Tibial artery (tissue), 4 donors: ENCODE measurements at regions not wholly inside any gene's neighbourhood (a gene's known extent, or its start where the extent isn't known, plus 50 kb on each side); places are given as distances from the start of the nearest gene placed in this dataset.
"Not testable (repeated sequence)": the region's sequence is repeated elsewhere in the genome, so short reads cannot be mapped to it uniquely, and the experiment has no call there.

Source experiments
- DNase-seq, 2 donors: peaks; one replicate each; pipeline ENCODE4 v3.0.0-alpha.2; 2019
- H3K27ac ChIP-seq, 2 donors: fragments of 200-600 bp; sonication (generic) in 1 of 2; 1 replicate in 1 of 2; 2 replicates in 1 of 2; pipeline ENCODE4 v1.5.1; 2018 to 2019; ENCODE audit warnings: mild to moderate bottlenecking in 1 of 2
- H3K27me3 ChIP-seq, 2 donors: fragments of 200-600 bp; sonication (generic) in 1 of 2; one replicate each; pipeline versions ENCODE4 v1.5.1 to v1.6.0; 2016 to 2019
- H3K36me3 ChIP-seq, 3 donors: fragments of 200-600 bp; sonication (generic) in 2 of 3; one replicate each; pipeline ENCODE4 v1.5.1; 2016 to 2019; ENCODE audit warnings: mild to moderate bottlenecking in 2 of 3
- H3K4me1 ChIP-seq, 4 donors: fragments of 200-600 bp; sonication (generic) in 2 of 4; 1 replicate in 3 of 4; 2 replicates in 1 of 4; pipeline ENCODE4 v1.5.1; 2016 to 2019
- H3K4me3 ChIP-seq, 2 donors: fragments of 200-600 bp; sonication (generic) in 1 of 2; 1 replicate in 1 of 2; 2 replicates in 1 of 2; pipeline ENCODE4 v1.5.1; 2018 to 2019; ENCODE audit warnings: mild to moderate bottlenecking in 2 of 2
- H3K9me3 ChIP-seq, 3 donors: fragments of 200-600 bp; sonication (generic) in 1 of 3; one replicate each; pipeline ENCODE4 v1.5.1; 2016 to 2019
- intact Hi-C: fragments of 100-400 bp; cut with DNase I; formaldehyde crosslinking; loops from one replicate; pipeline ENCODE4 v1.15.0; 2023; ENCODE audit warnings: low total_unique reads
- TF ChIP-seq, protein P1 (sequence below), 2 experiments: fragments of 200-600 bp in 1 of 2; fragments of 450-650 bp in 1 of 2; IDR thresholded peaks; one replicate each; pipeline ENCODE4 v1.5.1; 2017 to 2019; ENCODE audit warnings: antibody characterized with exemption in 2 of 2, mild to moderate bottlenecking in 1 of 2, moderate library complexity in 1 of 2

GRCh38 chr5:19285286-19285685, 702.7 kb downstream of the CDH18 start:
- TF ChIP-seq, protein P1, sequence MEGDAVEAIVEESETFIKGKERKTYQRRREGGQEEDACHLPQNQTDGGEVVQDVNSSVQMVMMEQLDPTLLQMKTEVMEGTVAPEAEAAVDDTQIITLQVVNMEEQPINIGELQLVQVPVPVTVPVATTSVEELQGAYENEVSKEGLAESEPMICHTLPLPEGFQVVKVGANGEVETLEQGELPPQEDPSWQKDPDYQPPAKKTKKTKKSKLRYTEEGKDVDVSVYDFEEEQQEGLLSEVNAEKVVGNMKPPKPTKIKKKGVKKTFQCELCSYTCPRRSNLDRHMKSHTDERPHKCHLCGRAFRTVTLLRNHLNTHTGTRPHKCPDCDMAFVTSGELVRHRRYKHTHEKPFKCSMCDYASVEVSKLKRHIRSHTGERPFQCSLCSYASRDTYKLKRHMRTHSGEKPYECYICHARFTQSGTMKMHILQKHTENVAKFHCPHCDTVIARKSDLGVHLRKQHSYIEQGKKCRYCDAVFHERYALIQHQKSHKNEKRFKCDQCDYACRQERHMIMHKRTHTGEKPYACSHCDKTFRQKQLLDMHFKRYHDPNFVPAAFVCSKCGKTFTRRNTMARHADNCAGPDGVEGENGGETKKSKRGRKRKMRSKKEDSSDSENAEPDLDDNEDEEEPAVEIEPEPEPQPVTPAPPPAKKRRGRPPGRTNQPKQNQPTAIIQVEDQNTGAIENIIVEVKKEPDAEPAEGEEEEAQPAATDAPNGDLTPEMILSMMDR (IDR thresholded peaks at IDR 0.05), result no peak
- no peak for DNase-seq
- H3K27me3 ChIP-seq, result no peaks in the 10 kb centered on the region
- no peak overlapping the region for H3K27ac ChIP-seq
- H3K4me1 ChIP-seq, result no peaks in the 10 kb centered on the region
- intact Hi-C loops, result no loop called here
- H3K4me3 ChIP-seq, result no peak overlapping the region
- peaks cover 0 to 7% (median 0%) of the 10 kb centered on the region in 3 donors for H3K9me3 ChIP-seq
- no peaks in the 10 kb centered on the region for H3K36me3 ChIP-seq

GRCh38 chr5:19287548-19288277, 700.3 kb downstream of the CDH18 start:
- DNase-seq, intact Hi-C loops, H3K4me1 ChIP-seq, H3K4me3 ChIP-seq, H3K36me3 ChIP-seq, H3K27me3 ChIP-seq, H3K27ac ChIP-seq, H3K9me3 ChIP-seq: not testable (repeated sequence)

GRCh38 chr5:19288311-19288710, 699.7 kb downstream of the CDH18 start:
- H3K27me3 ChIP-seq, H3K36me3 ChIP-seq, H3K27ac ChIP-seq, H3K4me1 ChIP-seq, H3K4me3 ChIP-seq, H3K9me3 ChIP-seq, intact Hi-C loops, DNase-seq: not testable (repeated sequence)

- intact Hi-C loops, result loop anchor here (5.0 kb wide), 1 partner anchor 79 kb away; no protein-coding TSS in a partner anchor
- TF ChIP-seq, protein P1 (IDR thresholded peaks at IDR 0.05), result no peak
- no peak for DNase-seq
- Histone ChIP-seq H3K4me3 (no peak overlapping the region), H3K9me3 (no peaks in the 10 kb centered on the region), H3K27ac (no peak overlapping the region), H3K4me1 (no peaks in the 10 kb centered on the region), H3K36me3 (no peaks in the 10 kb centered on the region), H3K27me3 (no peaks in the 10 kb centered on the region)
Measured at GRCh38 chr5:19297934-19298333, 690.1 kb downstream of the CDH18 start.

GRCh38 chr5:19301271-19301670, 686.7 kb downstream of the CDH18 start:
- H3K27me3 ChIP-seq, result no peaks in the 10 kb centered on the region
- no peaks in the 10 kb centered on the region for H3K4me1 ChIP-seq
- intact Hi-C loops, result no loop called here
- peaks cover 0 to 3% (median 0%) of the 10 kb centered on the region in 3 donors for H3K9me3 ChIP-seq
- no peak overlapping the region for H3K4me3 ChIP-seq
- TF ChIP-seq, protein P1 (IDR thresholded peaks at IDR 0.05), result no peak
- no peak overlapping the region for H3K27ac ChIP-seq
- DNase-seq, result no peak
- no peaks in the 10 kb centered on the region for H3K36me3 ChIP-seq

DNA sequence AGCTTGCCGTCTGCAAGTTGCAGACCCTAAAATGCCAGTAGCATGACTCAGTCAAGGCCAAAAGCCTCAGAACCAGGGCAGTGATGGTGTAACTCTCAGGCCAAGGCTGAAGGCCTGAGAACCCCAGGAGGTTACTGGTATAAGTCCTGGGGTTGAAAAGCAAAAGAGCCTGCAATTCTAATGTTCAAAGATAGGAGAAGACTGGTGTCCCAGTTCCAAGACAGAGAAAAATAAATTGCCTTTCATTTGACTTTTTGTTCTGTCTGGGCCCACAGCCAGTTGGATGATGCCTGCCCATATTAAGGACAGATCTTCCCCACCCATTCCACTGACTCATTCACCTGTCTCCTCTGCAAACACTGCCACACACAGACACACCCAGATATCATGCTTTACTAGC, 673.2 kb downstream of the CDH18 start:
- intact Hi-C loops, result no loop called here
- no peak overlapping the region for H3K27ac ChIP-seq
- no peaks in the 10 kb centered on the region for H3K36me3 ChIP-seq
- TF ChIP-seq, protein P1 (IDR thresholded peaks at IDR 0.05), result no peak
- H3K27me3 ChIP-seq, result no peaks in the 10 kb centered on the region
- H3K4me3 ChIP-seq, result no peak overlapping the region
- no peaks in the 10 kb centered on the region for H3K9me3 ChIP-seq
- H3K4me1 ChIP-seq, result no peaks in the 10 kb centered on the region
- no peak for DNase-seq

DNA sequence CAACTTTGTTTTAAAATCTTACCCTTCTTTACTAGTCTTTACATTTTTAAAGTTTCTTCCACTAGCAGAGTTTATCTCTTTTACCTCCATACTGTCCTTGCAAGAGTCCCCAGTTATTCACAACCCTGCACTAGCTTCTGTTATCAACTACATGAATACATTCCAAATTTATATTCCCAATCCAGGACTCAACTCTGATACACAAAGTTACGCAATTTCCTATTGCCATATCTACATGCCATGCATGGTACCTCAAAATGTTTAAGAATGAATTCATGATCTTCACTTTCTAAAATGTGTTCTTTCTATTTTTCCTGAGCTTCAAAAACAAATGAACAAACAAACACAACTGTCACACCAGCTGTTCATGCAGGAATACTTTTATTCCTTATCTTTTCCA, 668.7 kb downstream of the CDH18 start:
- H3K36me3 ChIP-seq, result no peaks in the 10 kb centered on the region
- intact Hi-C loops, result no loop called here
- H3K27me3 ChIP-seq, result no peaks in the 10 kb centered on the region
- TF ChIP-seq, protein P1 (IDR thresholded peaks at IDR 0.05), result no peak
- no peaks in the 10 kb centered on the region for H3K4me1 ChIP-seq
- H3K27ac ChIP-seq, result no peak overlapping the region
- H3K9me3 ChIP-seq, result no peaks in the 10 kb centered on the region
- DNase-seq, result no peak
- no peak overlapping the region for H3K4me3 ChIP-seq
